ENCODE measurements at regions not wholly inside any gene's neighbourhood (a gene's known extent, or its start where the extent isn't known, plus 50 kb on each side); places are given as distances from the start of the nearest gene placed in this dataset.

GRCh38 chr4:125445525-125445924 lies 130.8 kb downstream of the FAT4 start:
- Histone ChIP-seq H3K27ac (ENCODE audit: insufficient read depth, low read length) (no peak overlapping the region), H4K20me1 (ENCODE audit: control insufficient read depth, extremely low read depth, insufficient read depth, low read length) (no peaks in the 10 kb centered on the region), H3K9ac (ENCODE audit: insufficient read depth, low read length) (no peak overlapping the region), H3K4me1 (ENCODE audit: control insufficient read depth, extremely low read depth, insufficient read depth, low read length) (no peaks in the 10 kb centered on the region), H3K27me3 (ENCODE audit: control insufficient read depth, insufficient read depth, low read length) (no peaks in the 10 kb centered on the region), H3K4me3 (replicated peaks in 1 of 4; ENCODE audit: control extremely low read depth in 1 of 4, insufficient read depth in 1 of 4, low read depth in 3 of 4, low read length in 4 of 4) (no peak overlapping the region), H3K4me2 (ENCODE audit: extremely low read depth, insufficient read depth, low read length) (no peak overlapping the region), H3K9me3 (ENCODE audit: control insufficient read depth, insufficient read depth, low read depth, low read length) (no peaks in the 10 kb centered on the region), H3K36me3 (ENCODE audit: control insufficient read depth, insufficient read depth, low read length) (no peaks in the 10 kb centered on the region), H2AFZ (ENCODE audit: low read length) (no peak overlapping the region), H3K79me2 (ENCODE audit: control insufficient read depth, insufficient read depth, low read length) (no peaks in the 10 kb centered on the region)
- TF ChIP-seq EZH2 (IDR thresholded peaks at IDR 0.05; ENCODE audit: low read length, missing control alignments) (no peak), CTCF (conservative IDR thresholded peaks at IDR 0.05 in 1 of 2, IDR thresholded peaks at IDR 0.05 in 1 of 2; ENCODE audit: low read depth in 1 of 2, low read length in 2 of 2) (no peak)
- DNase-seq (ENCODE audit: low read depth in 2 of 2) = no peak

- no peak for DNase-seq (ENCODE audit: low read depth in 2 of 2)
- H2AFZ ChIP-seq (ENCODE audit: low read length) = no peak overlapping the region
- H4K20me1 ChIP-seq (ENCODE audit: control insufficient read depth, extremely low read depth, insufficient read depth, low read length) = no peaks in the 10 kb centered on the region
- no peaks in the 10 kb centered on the region for H3K36me3 ChIP-seq (ENCODE audit: control insufficient read depth, insufficient read depth, low read length)
- no peak overlapping the region for H3K27ac ChIP-seq (ENCODE audit: insufficient read depth, low read length)
- H3K27me3 ChIP-seq (ENCODE audit: control insufficient read depth, insufficient read depth, low read length) = no peaks in the 10 kb centered on the region
- no peaks in the 10 kb centered on the region for H3K79me2 ChIP-seq (ENCODE audit: control insufficient read depth, insufficient read depth, low read length)
- no peak overlapping the region for H3K4me3 ChIP-seq (replicated peaks in 1 of 4; ENCODE audit: control extremely low read depth in 1 of 4, insufficient read depth in 1 of 4, low read depth in 3 of 4, low read length in 4 of 4)
- H3K9ac ChIP-seq (ENCODE audit: insufficient read depth, low read length) = no peak overlapping the region
- H3K4me2 ChIP-seq (ENCODE audit: extremely low read depth, insufficient read depth, low read length) = no peak overlapping the region
- TF ChIP-seq CTCF (conservative IDR thresholded peaks at IDR 0.05 in 1 of 2, IDR thresholded peaks at IDR 0.05 in 1 of 2; ENCODE audit: low read depth in 1 of 2, low read length in 2 of 2) (no peak), EZH2 (IDR thresholded peaks at IDR 0.05; ENCODE audit: low read length, missing control alignments) (no peak)
- H3K9me3 ChIP-seq (ENCODE audit: control insufficient read depth, insufficient read depth, low read depth, low read length) = no peaks in the 10 kb centered on the region
- H3K4me1 ChIP-seq (ENCODE audit: control insufficient read depth, extremely low read depth, insufficient read depth, low read length) = no peaks in the 10 kb centered on the region
Observed at GRCh38 chr4:125447551-125448290, 133.0 kb downstream of the FAT4 start.

- Histone ChIP-seq H3K4me1 (ENCODE audit: control insufficient read depth, extremely low read depth, insufficient read depth, low read length) (no peaks in the 10 kb centered on the region), H3K79me2 (ENCODE audit: control insufficient read depth, insufficient read depth, low read length) (no peaks in the 10 kb centered on the region), H2AFZ (ENCODE audit: low read length) (no peak overlapping the region), H3K36me3 (ENCODE audit: control insufficient read depth, insufficient read depth, low read length) (no peaks in the 10 kb centered on the region), H3K4me2 (ENCODE audit: extremely low read depth, insufficient read depth, low read length) (no peak overlapping the region), H3K9me3 (ENCODE audit: control insufficient read depth, insufficient read depth, low read depth, low read length) (no peaks in the 10 kb centered on the region), H3K27ac (ENCODE audit: insufficient read depth, low read length) (no peak overlapping the region), H3K9ac (ENCODE audit: insufficient read depth, low read length) (no peak overlapping the region), H3K27me3 (ENCODE audit: control insufficient read depth, insufficient read depth, low read length) (no peaks in the 10 kb centered on the region), H4K20me1 (ENCODE audit: control insufficient read depth, extremely low read depth, insufficient read depth, low read length) (no peaks in the 10 kb centered on the region), H3K4me3 (replicated peaks in 1 of 4; ENCODE audit: control extremely low read depth in 1 of 4, insufficient read depth in 1 of 4, low read depth in 3 of 4, low read length in 4 of 4) (no peak overlapping the region)
- DNase-seq (ENCODE audit: low read depth in 2 of 2) = no peak
- TF ChIP-seq CTCF (conservative IDR thresholded peaks at IDR 0.05 in 1 of 2, IDR thresholded peaks at IDR 0.05 in 1 of 2; ENCODE audit: low read depth in 1 of 2, low read length in 2 of 2) (no peak), EZH2 (IDR thresholded peaks at IDR 0.05; ENCODE audit: low read length, missing control alignments) (no peak)
Observed at GRCh38 chr4:125456075-125456474, 141.3 kb downstream of the FAT4 start.

Data from fibroblast of lung (primary cell).